Neural cell (in vitro differentiated cells): ENCODE measurements at regions not wholly inside any gene's neighbourhood (a gene's known extent, or its start where the extent isn't known, plus 50 kb on each side); places are given as distances from the start of the nearest gene placed in this dataset.
"Not testable (repeated sequence)": the region's sequence is repeated elsewhere in the genome, so short reads cannot be mapped to it uniquely, and the experiment has no call there.

Experiments
- H2AFZ ChIP-seq: fragments of 200-600, 300-800 bp; sonication (generic), shearing (Covaris generic); 2 replicates; pipeline ENCODE4 v1.6.0; 2014; ENCODE audit warnings: low read depth, mild to moderate bottlenecking, antibody characterized with exemption, low read length, moderate library complexity
- H3F3A ChIP-seq: fragments of 200-600 bp; shearing (Covaris generic); 2 replicates; pipeline ENCODE4 v1.6.1; 2016; ENCODE audit warnings: mild to moderate bottlenecking, moderate library complexity, mixed read lengths, antibody characterized with exemption, low read length; ENCODE audit not compliant: insufficient read depth, poor library complexity, severe bottlenecking
- H3K27ac ChIP-seq: fragments of 200-600, 300-800 bp; sonication (generic), shearing (Covaris generic); 2 replicates; pipeline ENCODE4 v1.5.1; 2014; ENCODE audit warnings: mild to moderate bottlenecking, low read length, moderate library complexity
- H3K27me3 ChIP-seq: fragments of 300-800, 200-600 bp; sonication (generic), shearing (Covaris generic); 2 replicates; pipeline ENCODE4 v1.6.0; 2014; ENCODE audit warnings: mild to moderate bottlenecking, low read depth, low read length, moderate library complexity; ENCODE audit not compliant: insufficient read depth
- H3K36me3 ChIP-seq: fragments of 300-800, 200-600 bp; sonication (generic), shearing (Covaris generic); 2 replicates; pipeline ENCODE4 v1.5.1; 2014; ENCODE audit warnings: mild to moderate bottlenecking, antibody characterized with exemption, low read length, moderate library complexity; ENCODE audit not compliant: insufficient read depth
- H3K4me2 ChIP-seq: fragments of 300-800, 200-600 bp; sonication (generic), shearing (Covaris generic); 2 replicates; pipeline ENCODE4 v1.6.0; 2014; ENCODE audit warnings: mild to moderate bottlenecking, low read length
- H3K4me3 ChIP-seq: fragments of 300-800, 200-600 bp; sonication (generic), shearing (Covaris generic); 2 replicates; pipeline ENCODE4 v1.5.1; 2014; ENCODE audit warnings: mild to moderate bottlenecking, low read length, moderate library complexity
- H3K79me2 ChIP-seq: fragments of 200-600 bp; shearing (Covaris generic); replicated peaks from 2 replicates; pipeline ENCODE4 v1.6.0; 2014; ENCODE audit warnings: mild to moderate bottlenecking, low read length, moderate library complexity; ENCODE audit not compliant: insufficient read depth
- H3K9ac ChIP-seq: fragments of 300-800, 200-600 bp; sonication (generic), shearing (Covaris generic); 2 replicates; pipeline ENCODE4 v1.6.1; 2016; ENCODE audit warnings: mild to moderate bottlenecking, low read length, mixed read lengths
- H3K9me2 ChIP-seq: fragments of 200-600 bp; shearing (Covaris generic); 2 replicates; pipeline ENCODE4 v1.6.1; 2016; ENCODE audit warnings: mild to moderate bottlenecking, low read length, mixed read lengths; ENCODE audit not compliant: insufficient read depth
- H3K9me3 ChIP-seq: fragments of 200-600, 300-800 bp; sonication (generic), shearing (Covaris generic); 2 replicates; pipeline ENCODE4 v1.6.1; 2016; ENCODE audit warnings: mild to moderate bottlenecking, mixed run types, low read length, moderate library complexity, mixed read lengths
- H4K20me1 ChIP-seq: fragments of 200-600 bp; shearing (Covaris generic); 2 replicates; pipeline ENCODE4 v1.6.1; 2016; ENCODE audit warnings: mild to moderate bottlenecking, mixed run types; ENCODE audit not compliant: insufficient read depth
- CTCF ChIP-seq: fragments of 450-650 bp; IDR thresholded peaks from 2 replicates; pipeline ENCODE4 v1.5.1; 2014; ENCODE audit warnings: antibody characterized with exemption, mild to moderate bottlenecking, moderate library complexity; ENCODE audit not compliant: poor library complexity, severe bottlenecking
- EP300 ChIP-seq: fragments of 450-650 bp; conservative IDR thresholded peaks from 2 replicates; pipeline ENCODE4 v1.6.1; 2014; ENCODE audit warnings: antibody characterized with exemption, mild to moderate bottlenecking, moderate library complexity; ENCODE audit not compliant: poor library complexity, severe bottlenecking
- EZH2 ChIP-seq: fragments of 200-600, 300-800 bp; shearing (Covaris generic), sonication (generic); IDR thresholded peaks from 2 replicates; pipeline ENCODE4 v1.6.1; 2014; ENCODE audit warnings: antibody characterized with exemption, low read length, borderline replicate concordance, mild to moderate bottlenecking; ENCODE audit not compliant: insufficient read depth, poor library complexity, severe bottlenecking
- MXI1 ChIP-seq: fragments of 450-650 bp; conservative IDR thresholded peaks from 2 replicates; pipeline ENCODE4 v1.6.1; 2014; ENCODE audit warnings: antibody characterized with exemption, mild to moderate bottlenecking; ENCODE audit not compliant: poor library complexity, severe bottlenecking
- POLR2AphosphoS5 ChIP-seq: IDR thresholded peaks from 2 replicates; pipeline ENCODE4 v1.6.1; 2012
- RAD21 ChIP-seq: fragments of 450-650 bp; conservative IDR thresholded peaks from 2 replicates; pipeline ENCODE4 v1.6.1; 2014; ENCODE audit warnings: antibody characterized with exemption, mild to moderate bottlenecking, moderate library complexity
- REST ChIP-seq: IDR thresholded peaks from 2 replicates; pipeline ENCODE4 v1.6.1; 2012; ENCODE audit warnings: borderline replicate concordance
- SMC3 ChIP-seq: fragments of 450-650 bp; conservative IDR thresholded peaks from 2 replicates; pipeline ENCODE4 v1.6.1; 2014; ENCODE audit warnings: antibody characterized with exemption, mild to moderate bottlenecking, moderate library complexity; ENCODE audit not compliant: poor library complexity
- TAF1 ChIP-seq: IDR thresholded peaks from 2 replicates; pipeline ENCODE4 v1.6.1; 2012; ENCODE audit warnings: low read depth
- small RNA-seq, 3 experiments: library from RNA; depleted of rRNA; stranded (forward); fragments of <200 nt; gene quantifications; one replicate each; pipeline ENCODE3, GENCODE V24; 2012

- Histone ChIP-seq H3K9me2 (no peaks in the 10 kb centered on the region), H3K4me3 (no peak overlapping the region), H3K9me3 (no peaks in the 10 kb centered on the region), H3K36me3 (no peaks in the 10 kb centered on the region), H3K4me2 (no peak overlapping the region), H3K27ac (no peak overlapping the region), H4K20me1 (no peaks in the 10 kb centered on the region), H3K79me2 (no peaks in the 10 kb centered on the region), H3K9ac (no peak overlapping the region), H3K27me3 (no peaks in the 10 kb centered on the region), H3F3A (no peaks in the 10 kb centered on the region), H2AFZ (no peak overlapping the region)
- no peak for TF ChIP-seq POLR2AphosphoS5
- no peak for TF ChIP-seq EZH2
- TF ChIP-seq SMC3, result no peak
- TF ChIP-seq CTCF, result no peak
- no peak for TF ChIP-seq TAF1
- no peak for TF ChIP-seq EP300
- no peak for TF ChIP-seq RAD21
- TF ChIP-seq MXI1, result no peak
- no peak for TF ChIP-seq REST
Measured at GRCh38 chr13:50766695-50767094, 76.8 kb downstream of the DLEU7 start.

- not testable (repeated sequence) for H3K4me2 ChIP-seq, H4K20me1 ChIP-seq, H3K9me3 ChIP-seq, H3K9me2 ChIP-seq, H3K27ac ChIP-seq, H3K79me2 ChIP-seq, H3F3A ChIP-seq, H2AFZ ChIP-seq, H3K36me3 ChIP-seq, H3K4me3 ChIP-seq, H3K27me3 ChIP-seq, H3K9ac ChIP-seq
Measured at GRCh38 chr13:50772881-50773280, 70.6 kb downstream of the DLEU7 start.

Small RNA genes lying in the stretch of these regions (small RNA-seq; reads per million reads assigned to genes)
- 0 reads per million in 3 experiments for gene RF02109
- 0 reads per million in 3 experiments for gene RF02110
